CD4-positive, alpha-beta memory T cell (primary cell): ENCODE measurements at regions not wholly inside any gene's neighbourhood (a gene's known extent, or its start where the extent isn't known, plus 50 kb on each side); places are given as distances from the start of the nearest gene placed in this dataset.

Source experiments
- CTCF ChIA-PET: fragments of 350-600 bp; sonication (Branson Sonifier 250); formaldehyde crosslinking; loops from one replicate; lab custom pipeline; 2021; ENCODE audit warnings: inconsistent platforms; ENCODE audit not compliant: partially characterized antibody; lab: Charles Lee
- POLR2A ChIA-PET: fragments of 350-600 bp; sonication (Branson Sonifier 250); formaldehyde crosslinking; loops from one replicate; lab custom pipeline; 2021; ENCODE audit not compliant: partially characterized antibody; lab: Charles Lee
- DNase-seq, 5 donors: peaks; one replicate each; pipeline versions ENCODE4 v3.0.0 to v3.0.0-alpha.2; 2020 to 2022; ENCODE audit warnings: mixed read lengths in 1 of 5
- H3K27ac ChIP-seq: one replicate; pipeline ENCODE4 v1.7.0; 2013; ENCODE audit warnings: low read depth, low read length
- H3K27me3 ChIP-seq: 2 replicates; pipeline ENCODE4 v1.7.0; 2013; ENCODE audit warnings: mild to moderate bottlenecking, low read length, moderate library complexity; ENCODE audit not compliant: insufficient read depth
- H3K36me3 ChIP-seq: 2 replicates; pipeline ENCODE4 v1.7.0; 2013; ENCODE audit warnings: mild to moderate bottlenecking, low read length, moderate library complexity; ENCODE audit not compliant: insufficient read depth
- H3K4me1 ChIP-seq: 2 replicates; pipeline ENCODE4 v1.7.0; 2013; ENCODE audit warnings: mild to moderate bottlenecking, low read length, moderate library complexity; ENCODE audit not compliant: insufficient read depth
- H3K4me3 ChIP-seq, 2 donors: one replicate each; pipeline ENCODE4 v1.7.0; 2013; ENCODE audit warnings: low read length in 2 of 2, mild to moderate bottlenecking in 1 of 2
- H3K9me3 ChIP-seq, 2 donors: one replicate each; pipeline ENCODE4 v1.7.0; 2013; ENCODE audit warnings: low read length in 2 of 2, control low read depth in 1 of 2; ENCODE audit not compliant: control insufficient read depth in 1 of 2
- H3K27ac Mint-ChIP-seq, 7 donors: one replicate each; pipeline ENCODE4 v1.8.0; 2020 to 2021; ENCODE audit warnings: mixed read lengths in 7 of 7, mild to moderate bottlenecking in 6 of 7, inconsistent platforms in 3 of 7, moderate library complexity in 3 of 7
- H3K27me3 Mint-ChIP-seq, 2 donors: one replicate each; pipeline ENCODE4 v1.8.0; 2020 to 2021; ENCODE audit warnings: mixed read lengths in 2 of 2
- H3K36me3 Mint-ChIP-seq, 2 donors: one replicate each; pipeline ENCODE4 v1.8.0; 2020 to 2021; ENCODE audit warnings: mixed read lengths in 2 of 2, inconsistent platforms in 1 of 2, mild to moderate bottlenecking in 1 of 2
- H3K4me1 Mint-ChIP-seq, 4 donors: one replicate each; pipeline ENCODE4 v1.8.0; 2020 to 2021; ENCODE audit warnings: mixed read lengths in 4 of 4, mild to moderate bottlenecking in 1 of 4
- H3K4me3 Mint-ChIP-seq, 8 donors: one replicate each; pipeline ENCODE4 v1.8.0; 2020 to 2021; ENCODE audit warnings: mixed read lengths in 8 of 8, mild to moderate bottlenecking in 7 of 8, moderate library complexity in 6 of 8, inconsistent platforms in 3 of 8
- H3K9me3 Mint-ChIP-seq, 8 donors: one replicate each; pipeline ENCODE4 v1.8.0; 2020 to 2021; ENCODE audit warnings: mixed read lengths in 8 of 8, mild to moderate bottlenecking in 5 of 8, inconsistent platforms in 3 of 8, moderate library complexity in 1 of 8
- intact Hi-C: fragments of 100-400 bp; cut with micrococcal nuclease; formaldehyde crosslinking; loops from one replicate; pipeline ENCODE4 v1.15.1; 2023

GRCh38 chr1:80891871-80892270 is 908.9 kb upstream of the ADGRL2 start:
- Mint-ChIP-seq H3K36me3 (no peaks in the 10 kb centered on the region), H3K4me1 (no peaks in the 10 kb centered on the region), H3K27me3 (no peaks in the 10 kb centered on the region), H3K4me3 (no peak overlapping the region), H3K9me3 (peaks cover 0 to 11% (median 5%) of the 10 kb centered on the region in 8 donors), H3K27ac (no peak overlapping the region)
- Histone ChIP-seq H3K4me3 (no peak overlapping the region), H3K27ac (no peak overlapping the region), H3K9me3 (no peaks in the 10 kb centered on the region), H3K36me3 (no peaks in the 10 kb centered on the region), H3K27me3 (no peaks in the 10 kb centered on the region), H3K4me1 (no peaks in the 10 kb centered on the region)
- DNase-seq: no peak
- ChIA-PET CTCF (no interaction called here), POLR2A (no interaction called here)
- intact Hi-C loops: no loop called here

- H3K9me3 Mint-ChIP-seq: peaks cover 0 to 8% (median 3%) of the 10 kb centered on the region in 8 donors
Observed at GRCh38 chr1:80882553-80882952, 918.2 kb upstream of the ADGRL2 start.

GRCh38 chr1:80878343-80878742 is 922.4 kb upstream of the ADGRL2 start:
- Histone ChIP-seq H3K4me1 (no peaks in the 10 kb centered on the region), H3K4me3 (no peak overlapping the region), H3K9me3 (peaks cover 0 to 8% of the 10 kb centered on the region in 2 donors), H3K27me3 (no peaks in the 10 kb centered on the region), H3K36me3 (no peaks in the 10 kb centered on the region), H3K27ac (no peak overlapping the region)
- H3K27me3 Mint-ChIP-seq: no peaks in the 10 kb centered on the region
- intact Hi-C loops: loop anchor here (10.0 kb wide), 1 partner anchor 1506 kb away; no protein-coding TSS in a partner anchor
- no peaks in the 10 kb centered on the region for H3K36me3 Mint-ChIP-seq
- CTCF ChIA-PET: no interaction called here
- H3K4me3 Mint-ChIP-seq: no peak overlapping the region
- no peak overlapping the region for H3K27ac Mint-ChIP-seq
- H3K4me1 Mint-ChIP-seq: no peaks in the 10 kb centered on the region
- POLR2A ChIA-PET: no interaction called here
- DNase-seq: no peak
- peaks cover 0 to 10% (median 4%) of the 10 kb centered on the region in 8 donors for H3K9me3 Mint-ChIP-seq

More at GRCh38 chr1:80882553-80882952, 918.2 kb upstream of the ADGRL2 start:
- Mint-ChIP-seq H3K4me3 (no peak overlapping the region), H3K27me3 (no peaks in the 10 kb centered on the region), H3K27ac (no peak overlapping the region), H3K36me3 (no peaks in the 10 kb centered on the region), H3K4me1 (no peaks in the 10 kb centered on the region)
- no peak overlapping the region for H3K27ac ChIP-seq
- no peak for DNase-seq
- H3K4me3 ChIP-seq: no peak overlapping the region
- CTCF ChIA-PET: no interaction called here
- no peaks in the 10 kb centered on the region for H3K4me1 ChIP-seq
- no peaks in the 10 kb centered on the region for H3K27me3 ChIP-seq
- POLR2A ChIA-PET: no interaction called here
- peaks cover 0 to 5% of the 10 kb centered on the region in 2 donors for H3K9me3 ChIP-seq
- intact Hi-C loops: no loop called here
- H3K36me3 ChIP-seq: no peaks in the 10 kb centered on the region

GRCh38 chr1:80876035-80876434 is 924.7 kb upstream of the ADGRL2 start:
- POLR2A ChIA-PET: no interaction called here
- Histone ChIP-seq H3K27me3 (no peaks in the 10 kb centered on the region), H3K36me3 (no peaks in the 10 kb centered on the region), H3K9me3 (peaks cover 0 to 8% of the 10 kb centered on the region in 2 donors), H3K4me3 (no peak overlapping the region), H3K4me1 (no peaks in the 10 kb centered on the region), H3K27ac (no peak overlapping the region)
- no peak overlapping the region for H3K27ac Mint-ChIP-seq
- CTCF ChIA-PET: no interaction called here
- no peaks in the 10 kb centered on the region for H3K4me1 Mint-ChIP-seq
- intact Hi-C loops: loop anchor here (10.0 kb wide), 1 partner anchor 1509 kb away; no protein-coding TSS in a partner anchor
- no peak for DNase-seq
- no peaks in the 10 kb centered on the region for H3K27me3 Mint-ChIP-seq
- H3K9me3 Mint-ChIP-seq: peaks cover under 1 to 10% (median 4%) of the 10 kb centered on the region in 8 donors
- no peak overlapping the region for H3K4me3 Mint-ChIP-seq
- H3K36me3 Mint-ChIP-seq: no peaks in the 10 kb centered on the region

- Mint-ChIP-seq H3K9me3 (peaks cover 0 to 8% (median under 1%) of the 10 kb centered on the region in 8 donors), H3K36me3 (no peaks in the 10 kb centered on the region), H3K27ac (no peak overlapping the region), H3K4me3 (no peak overlapping the region), H3K27me3 (no peaks in the 10 kb centered on the region), H3K4me1 (no peaks in the 10 kb centered on the region)
- Histone ChIP-seq H3K9me3 (no peaks in the 10 kb centered on the region), H3K36me3 (no peaks in the 10 kb centered on the region), H3K4me1 (no peaks in the 10 kb centered on the region), H3K27me3 (no peaks in the 10 kb centered on the region), H3K27ac (no peak overlapping the region), H3K4me3 (no peak overlapping the region)
- intact Hi-C loops: no loop called here
- POLR2A ChIA-PET: no interaction called here
- CTCF ChIA-PET: no interaction called here
- no peak for DNase-seq
Observed at GRCh38 chr1:80869299-80869698, 931.4 kb upstream of the ADGRL2 start.

GRCh38 chr1:80847904-80848303 is 952.8 kb upstream of the ADGRL2 start:
- no peak overlapping the region for H3K4me3 Mint-ChIP-seq
- ChIA-PET POLR2A (no interaction called here), CTCF (no interaction called here)
- H3K27me3 Mint-ChIP-seq: no peaks in the 10 kb centered on the region
- no peak overlapping the region for H3K27ac ChIP-seq
- H3K4me1 Mint-ChIP-seq: no peaks in the 10 kb centered on the region
- no peak overlapping the region for H3K4me3 ChIP-seq
- no peaks in the 10 kb centered on the region for H3K9me3 ChIP-seq
- no peaks in the 10 kb centered on the region for H3K36me3 Mint-ChIP-seq
- peaks cover under 1 to 19% (median 11%) of the 10 kb centered on the region in 8 donors for H3K9me3 Mint-ChIP-seq
- H3K36me3 ChIP-seq: no peaks in the 10 kb centered on the region
- no peaks in the 10 kb centered on the region for H3K4me1 ChIP-seq
- no peak overlapping the region for H3K27ac Mint-ChIP-seq
- intact Hi-C loops: no loop called here
- H3K27me3 ChIP-seq: no peaks in the 10 kb centered on the region
- DNase-seq: peak in 1 of 5 donors; percentile 16

GRCh38 chr1:80846966-80847365 is 953.8 kb upstream of the ADGRL2 start:
- Mint-ChIP-seq H3K4me3 (no peak overlapping the region), H3K27me3 (no peaks in the 10 kb centered on the region), H3K9me3 (peaks cover 2 to 17% (median 10%) of the 10 kb centered on the region in 8 donors), H3K27ac (no peak overlapping the region), H3K36me3 (no peaks in the 10 kb centered on the region), H3K4me1 (no peaks in the 10 kb centered on the region)
- no peak for DNase-seq
- H3K27ac ChIP-seq: no peak overlapping the region
- H3K27me3 ChIP-seq: no peaks in the 10 kb centered on the region
- intact Hi-C loops: no loop called here
- POLR2A ChIA-PET: no interaction called here
- no peaks in the 10 kb centered on the region for H3K36me3 ChIP-seq
- no peaks in the 10 kb centered on the region for H3K9me3 ChIP-seq
- no peaks in the 10 kb centered on the region for H3K4me1 ChIP-seq
- CTCF ChIA-PET: no interaction called here
- no peak overlapping the region for H3K4me3 ChIP-seq

- H3K4me3 Mint-ChIP-seq: no peak overlapping the region
- intact Hi-C loops: no loop called here
Observed at GRCh38 chr1:80842796-80843195, 957.9 kb upstream of the ADGRL2 start.

More at GRCh38 chr1:80842796-80843195, 957.9 kb upstream of the ADGRL2 start:
- Mint-ChIP-seq H3K27ac (no peak overlapping the region), H3K4me1 (no peaks in the 10 kb centered on the region), H3K36me3 (no peaks in the 10 kb centered on the region), H3K27me3 (no peaks in the 10 kb centered on the region), H3K9me3 (peaks cover 3 to 16% (median 10%) of the 10 kb centered on the region in 8 donors)
- CTCF ChIA-PET: no interaction called here
- Histone ChIP-seq H3K27me3 (no peaks in the 10 kb centered on the region), H3K27ac (no peak overlapping the region), H3K9me3 (no peaks in the 10 kb centered on the region), H3K4me1 (no peaks in the 10 kb centered on the region), H3K4me3 (no peak overlapping the region), H3K36me3 (no peaks in the 10 kb centered on the region)
- DNase-seq: no peak
- POLR2A ChIA-PET: no interaction called here
